AG04449 (cell line): ENCODE measurements at regions not wholly inside any gene's neighbourhood (a gene's known extent, or its start where the extent isn't known, plus 50 kb on each side); places are given as distances from the start of the nearest gene placed in this dataset.

Experiments
- CTCF ChIA-PET: fragments of 350-600 bp; formaldehyde crosslinking; extraction: SDS; loops from one replicate; lab custom pipeline; 2021; ENCODE audit warnings: antibody characterized with exemption; lab: Yijun Ruan, JAX
- POLR2A ChIA-PET: fragments of 400-600, 350-600 bp; formaldehyde crosslinking; extraction: SDS; loops from one replicate; lab custom pipeline; 2020; ENCODE audit warnings: antibody characterized with exemption, inconsistent platforms; lab: Yijun Ruan, JAX
- DNase-seq: peaks from one replicate; pipeline ENCODE4 v3.0.0-alpha.2; 2010; ENCODE audit warnings: low read depth, low spot score
- H3K4me3 ChIP-seq: 2 replicates; pipeline ENCODE4 v1.5.1; 2011; ENCODE audit warnings: low read depth, mild to moderate bottlenecking, control low read depth, low read length
- TF ChIP-seq, protein P1 (sequence below): IDR thresholded peaks from one replicate; pipeline ENCODE4 v1.5.1; 2011; ENCODE audit warnings: mild to moderate bottlenecking, moderate library complexity, low read length, control low read depth, inconsistent platforms; ENCODE audit not compliant: insufficient read depth; ENCODE audit errors: missing control alignments

DNA sequence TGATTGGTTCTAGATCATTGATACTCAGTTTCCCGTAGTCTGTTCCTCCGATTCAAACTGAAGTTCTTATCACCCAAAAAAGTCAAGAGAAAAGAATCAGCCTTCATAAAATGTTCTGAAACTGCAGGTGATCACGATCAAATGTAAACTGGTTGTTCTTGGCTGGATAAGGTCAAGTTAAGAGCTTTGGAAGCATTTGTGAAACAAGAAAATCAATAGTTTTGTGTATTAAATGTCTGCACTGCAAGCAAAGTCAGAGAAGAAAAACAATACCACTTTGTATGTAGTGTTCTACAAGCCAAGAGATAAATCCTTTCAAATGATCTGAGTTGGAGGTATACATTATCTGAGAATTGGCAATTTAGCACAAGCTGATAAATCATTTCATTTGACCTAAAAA lies 710.3 kb downstream of the SORCS1 start:
- ChIA-PET POLR2A (no interaction called here), CTCF (no interaction called here)
- H3K4me3 ChIP-seq: no peak overlapping the region
- TF ChIP-seq, protein P1, sequence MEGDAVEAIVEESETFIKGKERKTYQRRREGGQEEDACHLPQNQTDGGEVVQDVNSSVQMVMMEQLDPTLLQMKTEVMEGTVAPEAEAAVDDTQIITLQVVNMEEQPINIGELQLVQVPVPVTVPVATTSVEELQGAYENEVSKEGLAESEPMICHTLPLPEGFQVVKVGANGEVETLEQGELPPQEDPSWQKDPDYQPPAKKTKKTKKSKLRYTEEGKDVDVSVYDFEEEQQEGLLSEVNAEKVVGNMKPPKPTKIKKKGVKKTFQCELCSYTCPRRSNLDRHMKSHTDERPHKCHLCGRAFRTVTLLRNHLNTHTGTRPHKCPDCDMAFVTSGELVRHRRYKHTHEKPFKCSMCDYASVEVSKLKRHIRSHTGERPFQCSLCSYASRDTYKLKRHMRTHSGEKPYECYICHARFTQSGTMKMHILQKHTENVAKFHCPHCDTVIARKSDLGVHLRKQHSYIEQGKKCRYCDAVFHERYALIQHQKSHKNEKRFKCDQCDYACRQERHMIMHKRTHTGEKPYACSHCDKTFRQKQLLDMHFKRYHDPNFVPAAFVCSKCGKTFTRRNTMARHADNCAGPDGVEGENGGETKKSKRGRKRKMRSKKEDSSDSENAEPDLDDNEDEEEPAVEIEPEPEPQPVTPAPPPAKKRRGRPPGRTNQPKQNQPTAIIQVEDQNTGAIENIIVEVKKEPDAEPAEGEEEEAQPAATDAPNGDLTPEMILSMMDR: no peak
- DNase-seq: no peak

DNA sequence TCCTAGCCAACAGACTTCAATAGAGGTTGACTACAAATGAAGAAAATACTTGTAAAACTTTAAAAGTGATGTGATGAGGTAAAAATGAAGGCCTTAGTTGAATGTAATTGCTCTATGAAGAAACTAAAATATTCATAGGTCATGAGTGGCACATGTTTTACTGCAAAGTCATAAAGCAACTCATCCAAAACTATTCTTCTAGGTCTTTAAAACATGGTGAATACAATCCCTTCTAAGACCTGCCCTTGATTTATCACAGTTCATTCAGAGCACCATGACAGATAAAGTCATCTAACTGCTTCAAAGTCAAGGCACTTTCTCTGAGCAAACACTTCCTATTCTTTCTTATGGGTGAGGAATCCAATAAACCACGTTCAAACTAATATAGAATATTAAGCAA lies 713.5 kb downstream of the SORCS1 start:
- TF ChIP-seq, protein P1: no peak
- no peak overlapping the region for H3K4me3 ChIP-seq
- POLR2A ChIA-PET: no interaction called here
- no peak for DNase-seq
- CTCF ChIA-PET: no interaction called here

DNA sequence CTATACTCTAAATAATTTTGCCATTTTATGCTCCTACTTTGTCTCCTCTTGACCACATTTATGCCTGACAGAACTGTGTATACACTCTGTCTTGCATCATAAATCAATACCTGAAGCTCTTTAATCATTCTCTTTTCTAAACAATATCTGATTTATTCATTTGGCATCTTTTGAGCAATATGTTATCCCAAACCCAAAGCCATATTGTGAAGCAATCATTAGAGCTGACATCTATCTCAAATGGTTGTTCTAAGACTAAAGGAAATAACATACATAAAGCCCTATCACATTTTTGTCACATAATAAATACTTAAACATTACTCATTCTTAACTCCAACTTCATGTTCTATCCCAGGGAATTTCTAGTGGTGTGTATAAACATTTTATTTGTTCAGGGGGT lies 717.6 kb downstream of the SORCS1 start:
- TF ChIP-seq, protein P1: no peak
- POLR2A ChIA-PET: no interaction called here
- CTCF ChIA-PET: no interaction called here

DNA sequence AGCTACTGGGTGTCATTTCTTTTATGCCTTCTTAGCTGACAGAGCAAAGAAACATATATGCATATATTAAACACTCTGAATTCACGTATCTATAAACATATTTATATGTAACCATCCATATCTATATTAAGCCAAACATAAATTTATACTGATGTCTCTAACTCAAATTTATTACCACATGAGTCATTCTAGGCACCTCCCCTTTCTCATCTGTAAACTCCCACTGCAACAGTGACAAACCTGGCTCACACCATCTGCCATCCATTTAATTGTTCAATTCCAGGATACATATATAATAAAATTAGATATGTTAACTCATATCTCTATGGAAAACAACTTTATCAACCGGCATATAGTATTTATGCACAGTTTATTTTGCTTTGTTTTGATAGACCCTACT lies 722.3 kb downstream of the SORCS1 start:
- H3K4me3 ChIP-seq: no peak overlapping the region
- no peak for DNase-seq
- TF ChIP-seq, protein P1: no peak
- POLR2A ChIA-PET: no interaction called here
- CTCF ChIA-PET: no interaction called here

More for the DNA sequence above, 717.6 kb downstream of the SORCS1 start:
- no peak overlapping the region for H3K4me3 ChIP-seq
- DNase-seq: no peak

DNA sequence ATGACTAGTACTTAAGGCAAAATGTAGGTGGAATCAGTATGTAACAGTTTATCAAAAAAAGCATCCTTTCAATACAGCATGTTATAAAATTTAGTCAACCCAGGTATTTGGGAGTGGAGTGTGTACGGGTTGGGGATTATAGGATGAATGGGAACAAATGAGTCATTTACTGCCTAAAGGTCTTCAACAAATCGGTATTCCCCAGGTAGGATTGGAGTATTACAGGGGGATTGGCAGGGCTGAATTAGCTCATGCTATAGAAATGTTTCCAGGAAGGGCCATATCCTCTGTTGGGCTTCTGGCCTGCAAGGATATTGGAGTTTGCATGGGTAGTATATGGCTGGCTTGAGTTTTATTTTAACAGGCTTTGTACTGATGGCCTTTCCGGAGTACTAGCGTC lies 723.7 kb downstream of the SORCS1 start:
- no peak for DNase-seq
- TF ChIP-seq, protein P1: no peak
- no peak overlapping the region for H3K4me3 ChIP-seq
- POLR2A ChIA-PET: no interaction called here
- CTCF ChIA-PET: no interaction called here

DNA sequence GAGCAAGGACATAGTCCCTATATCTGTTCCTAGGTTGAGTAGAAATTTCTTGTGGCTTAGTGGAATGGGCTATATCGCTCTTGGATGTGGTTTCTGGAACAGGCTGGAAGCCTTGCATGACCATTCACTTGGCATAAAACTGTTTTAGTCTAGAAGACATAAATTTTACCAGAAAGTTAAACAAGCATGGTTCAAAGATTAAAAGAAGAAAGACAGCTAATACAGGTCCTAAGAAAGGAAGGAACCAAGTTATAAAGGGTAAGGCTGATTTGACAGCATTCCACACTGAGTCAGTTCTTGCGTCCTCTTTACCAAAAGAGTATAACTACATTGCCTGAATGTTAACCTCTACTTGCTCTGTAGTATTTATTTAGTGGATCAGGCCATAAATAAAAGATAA lies 724.2 kb downstream of the SORCS1 start:
- ChIA-PET CTCF (no interaction called here), POLR2A (no interaction called here)
- TF ChIP-seq, protein P1: no peak
- no peak for DNase-seq
- H3K4me3 ChIP-seq: no peak overlapping the region

DNA sequence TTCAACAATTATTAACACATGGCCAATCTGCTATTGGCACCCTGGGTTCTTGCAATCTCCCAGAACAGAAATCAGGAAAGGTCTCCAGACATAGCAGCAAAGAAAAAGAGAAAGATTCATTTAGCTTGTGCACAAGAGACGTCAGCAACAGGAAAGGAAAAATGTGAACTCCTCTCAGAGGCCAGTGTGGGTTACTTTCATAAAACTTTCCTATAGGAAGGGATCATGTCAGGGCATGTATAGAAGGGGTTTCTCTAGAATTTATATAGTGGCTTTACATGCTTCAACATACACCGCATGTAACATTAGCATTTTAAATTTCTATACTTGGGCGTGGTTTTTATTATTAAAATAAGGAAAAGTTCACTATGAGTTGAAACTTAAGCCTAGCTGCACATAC lies 725.1 kb downstream of the SORCS1 start:
- TF ChIP-seq, protein P1: no peak
- no peak overlapping the region for H3K4me3 ChIP-seq
- ChIA-PET POLR2A (no interaction called here), CTCF (interaction anchor here (0.8 kb wide), 1 partner anchor 30 kb away, joined by 3 read pairs; no protein-coding TSS in a partner anchor)
- no peak for DNase-seq
